ENCODE measurements at regions not wholly inside any gene's neighbourhood (a gene's known extent, or its start where the extent isn't known, plus 50 kb on each side); places are given as distances from the start of the nearest gene placed in this dataset.

DNA sequence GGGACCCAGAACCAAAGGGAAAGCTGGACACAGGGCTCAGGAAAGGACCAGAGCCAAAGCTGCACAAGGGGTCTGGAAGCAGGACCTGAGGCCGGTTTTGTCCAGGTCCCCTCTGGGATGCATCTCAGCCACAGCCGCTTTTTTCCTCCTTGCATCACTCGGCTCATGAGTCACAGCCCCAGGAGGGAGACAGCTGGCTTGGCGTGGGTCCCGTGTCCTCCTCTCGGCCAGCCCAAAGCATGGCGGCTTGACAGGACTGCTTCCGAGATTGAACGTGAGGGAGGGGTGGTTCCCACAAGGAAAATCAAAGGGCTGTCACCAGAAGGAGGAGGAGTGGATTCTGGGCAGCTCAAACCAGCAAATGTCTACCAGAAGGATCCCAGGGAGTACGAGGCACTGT, 56.7 kb upstream of the CPLX2 start:
- H3K4me3 Mint-ChIP-seq, result no peak overlapping the region
- H3K9me3 Mint-ChIP-seq, result no peaks in the 10 kb centered on the region
- peaks cover 7% of the 10 kb centered on the region for H3K27me3 Mint-ChIP-seq
- no peaks in the 10 kb centered on the region for H3K4me1 Mint-ChIP-seq (ENCODE audit: low read depth)
- H3K36me3 Mint-ChIP-seq (ENCODE audit: low read depth), result no peaks in the 10 kb centered on the region
- H3K27ac Mint-ChIP-seq, result no peak overlapping the region
- intact Hi-C loops (cut with micrococcal nuclease), result no loop called here

DNA sequence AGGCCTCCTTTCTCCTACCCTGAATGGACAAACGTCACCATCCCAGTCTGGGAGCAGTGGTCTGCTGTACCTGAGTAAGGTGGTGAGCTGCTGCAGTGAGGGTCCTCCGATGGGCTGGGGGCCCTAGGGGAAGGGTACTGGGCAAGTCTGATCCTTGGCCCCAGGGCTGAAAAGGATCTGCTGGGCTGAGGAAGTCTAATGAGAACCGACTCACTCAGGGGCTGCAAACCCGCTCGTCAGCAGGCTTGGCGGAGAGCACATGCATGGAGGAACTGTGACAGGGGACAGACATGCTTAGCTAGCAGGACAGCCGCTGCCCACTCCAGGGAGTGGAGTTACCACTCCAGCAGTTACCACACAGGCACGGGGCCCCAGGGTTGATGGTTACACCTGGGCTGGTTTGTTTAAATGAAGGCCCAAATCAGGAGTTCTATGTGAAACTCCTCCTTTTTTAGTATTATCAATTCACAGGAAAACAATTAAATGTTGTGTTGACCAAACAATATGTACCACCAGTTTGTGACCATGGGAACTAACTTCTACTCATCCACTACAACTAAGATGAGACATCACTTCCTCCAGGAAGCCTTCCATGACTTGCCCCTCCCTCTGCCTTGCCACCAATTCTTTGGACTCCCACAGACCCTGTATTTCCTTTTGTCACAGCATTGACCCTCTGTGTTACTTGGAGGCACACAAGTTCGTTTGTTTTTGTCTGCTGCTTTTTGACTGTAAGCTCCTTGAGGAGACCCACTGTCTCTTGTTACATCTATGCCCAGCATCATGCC, 56.1 kb upstream of the CPLX2 start:
- H3K36me3 Mint-ChIP-seq (ENCODE audit: low read depth), result no peaks in the 10 kb centered on the region
- no peak overlapping the region for H3K27ac Mint-ChIP-seq
- no peaks in the 10 kb centered on the region for H3K4me1 Mint-ChIP-seq (ENCODE audit: low read depth)
- no peak overlapping the region for H3K4me3 Mint-ChIP-seq
- H3K9me3 Mint-ChIP-seq, result no peaks in the 10 kb centered on the region
- intact Hi-C loops (cut with micrococcal nuclease), result no loop called here
- H3K27me3 Mint-ChIP-seq, result peaks cover 8% of the 10 kb centered on the region

- H3K4me3 Mint-ChIP-seq, result no peak overlapping the region
- H3K9me3 Mint-ChIP-seq, result no peaks in the 10 kb centered on the region
- peaks cover 14% of the 10 kb centered on the region for H3K27me3 Mint-ChIP-seq
- no peak overlapping the region for H3K27ac Mint-ChIP-seq
- H3K36me3 Mint-ChIP-seq (ENCODE audit: low read depth), result no peaks in the 10 kb centered on the region
- no peaks in the 10 kb centered on the region for H3K4me1 Mint-ChIP-seq (ENCODE audit: low read depth)
- intact Hi-C loops (cut with micrococcal nuclease), result no loop called here
Measured at GRCh38 chr5:175816348-175816747, 55.0 kb upstream of the CPLX2 start.

DNA sequence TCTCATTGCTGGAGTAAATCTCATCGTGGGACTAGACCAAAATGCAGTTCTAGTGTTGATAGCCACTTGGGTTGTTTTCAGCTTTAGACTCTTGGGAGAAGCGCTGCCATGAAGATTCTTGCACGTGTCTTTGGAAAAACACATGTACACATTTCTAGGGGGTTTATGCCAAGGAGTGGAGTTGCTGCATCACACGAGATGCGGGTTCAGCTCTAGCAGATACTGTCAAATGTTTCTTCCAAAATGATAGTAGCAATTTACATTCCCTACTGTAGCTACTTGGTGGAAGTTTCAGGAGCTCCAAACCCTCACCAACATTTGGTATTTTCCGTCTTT, 52.3 kb upstream of the CPLX2 start:
- H3K4me3 Mint-ChIP-seq, result no peak overlapping the region
- no peak overlapping the region for H3K27ac Mint-ChIP-seq
- H3K4me1 Mint-ChIP-seq (ENCODE audit: low read depth), result no peaks in the 10 kb centered on the region
- H3K27me3 Mint-ChIP-seq, result peaks cover 12% of the 10 kb centered on the region
- H3K36me3 Mint-ChIP-seq (ENCODE audit: low read depth), result no peaks in the 10 kb centered on the region
- intact Hi-C loops (cut with micrococcal nuclease), result no loop called here
- no peaks in the 10 kb centered on the region for H3K9me3 Mint-ChIP-seq

DNA sequence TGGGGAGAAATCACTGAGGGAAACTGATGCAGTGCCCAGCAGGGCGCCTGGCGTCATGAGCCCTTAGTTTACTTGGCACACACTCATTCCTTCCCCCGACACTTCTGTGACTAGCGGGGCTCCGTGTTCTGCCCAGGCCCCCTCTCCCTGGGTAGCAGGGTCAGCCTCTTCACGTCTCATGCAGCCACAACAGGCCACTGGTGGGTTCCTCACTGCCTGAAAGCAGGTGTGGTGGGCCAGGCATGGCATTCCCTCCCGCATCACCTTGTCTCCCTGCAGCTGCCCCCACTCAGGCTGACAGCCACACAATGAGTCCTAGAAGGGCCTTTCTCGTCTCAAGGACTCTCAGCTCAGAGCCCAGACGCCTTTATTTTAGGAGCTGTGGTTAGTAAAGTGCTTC, 51.1 kb upstream of the CPLX2 start:
- intact Hi-C loops (cut with micrococcal nuclease), result no loop called here
- Mint-ChIP-seq H3K36me3 (ENCODE audit: low read depth) (no peaks in the 10 kb centered on the region), H3K27me3 (peaks cover 11% of the 10 kb centered on the region), H3K9me3 (no peaks in the 10 kb centered on the region), H3K4me1 (ENCODE audit: low read depth) (no peaks in the 10 kb centered on the region), H3K4me3 (no peak overlapping the region), H3K27ac (no peak overlapping the region)

Measured in dendritic cell treated with granulocyte-macrophage colony-stimulating factor and Interleukin-4, amounts not matched to agents 40 ng/mL and 50 ng/mL, for 4 days (primary cell).